ENCODE measurements at regions not wholly inside any gene's neighbourhood (a gene's known extent, or its start where the extent isn't known, plus 50 kb on each side); places are given as distances from the start of the nearest gene placed in this dataset.

GRCh38 chr6:159098636-159099106, 53.9 kb upstream of the TAGAP start:
- no peak overlapping the region for H2AFZ ChIP-seq (ENCODE audit: control insufficient read depth, low read length)
- H3K79me2 ChIP-seq (ENCODE audit: control insufficient read depth, insufficient read depth, low read length): no peaks in the 10 kb centered on the region
- H3K4me2 ChIP-seq (ENCODE audit: control insufficient read depth, extremely low read depth, insufficient read depth, low read depth, low read length): no peak overlapping the region
- no peaks in the 10 kb centered on the region for H4K20me1 ChIP-seq (ENCODE audit: control insufficient read depth, extremely low read depth, insufficient read depth, low read length)
- H3K4me1 ChIP-seq (ENCODE audit: control insufficient read depth, extremely low read depth, insufficient read depth, low read length): peaks cover under 1% of the 10 kb centered on the region
- dilution Hi-C loops (cut with MboI; ENCODE audit: extremely low pct_ligation_motif_present, low sequenced_read_pairs): no loop called here
- DNase-seq (ENCODE audit: low read depth, low spot score) (no peak), FAIRE-seq (no peak)
- no peak overlapping the region for H3K27ac ChIP-seq (ENCODE audit: control insufficient read depth, insufficient read depth, low read length)
- no peaks in the 10 kb centered on the region for H3K36me3 ChIP-seq (ENCODE audit: control insufficient read depth in 2 of 2, extremely low read depth in 1 of 2, insufficient read depth in 2 of 2, low read length in 2 of 2)
- H3K9me1 ChIP-seq (ENCODE audit: control insufficient read depth, extremely low read depth, insufficient read depth, low read length): no peaks in the 10 kb centered on the region
- TF ChIP-seq, protein P1, sequence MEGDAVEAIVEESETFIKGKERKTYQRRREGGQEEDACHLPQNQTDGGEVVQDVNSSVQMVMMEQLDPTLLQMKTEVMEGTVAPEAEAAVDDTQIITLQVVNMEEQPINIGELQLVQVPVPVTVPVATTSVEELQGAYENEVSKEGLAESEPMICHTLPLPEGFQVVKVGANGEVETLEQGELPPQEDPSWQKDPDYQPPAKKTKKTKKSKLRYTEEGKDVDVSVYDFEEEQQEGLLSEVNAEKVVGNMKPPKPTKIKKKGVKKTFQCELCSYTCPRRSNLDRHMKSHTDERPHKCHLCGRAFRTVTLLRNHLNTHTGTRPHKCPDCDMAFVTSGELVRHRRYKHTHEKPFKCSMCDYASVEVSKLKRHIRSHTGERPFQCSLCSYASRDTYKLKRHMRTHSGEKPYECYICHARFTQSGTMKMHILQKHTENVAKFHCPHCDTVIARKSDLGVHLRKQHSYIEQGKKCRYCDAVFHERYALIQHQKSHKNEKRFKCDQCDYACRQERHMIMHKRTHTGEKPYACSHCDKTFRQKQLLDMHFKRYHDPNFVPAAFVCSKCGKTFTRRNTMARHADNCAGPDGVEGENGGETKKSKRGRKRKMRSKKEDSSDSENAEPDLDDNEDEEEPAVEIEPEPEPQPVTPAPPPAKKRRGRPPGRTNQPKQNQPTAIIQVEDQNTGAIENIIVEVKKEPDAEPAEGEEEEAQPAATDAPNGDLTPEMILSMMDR (optimal IDR thresholded peaks at IDR 0.05 in 1 of 3, IDR thresholded peaks at IDR 0.05 in 1 of 3, conservative IDR thresholded peaks at IDR 0.05 in 1 of 3; ENCODE audit: extremely low read depth in 1 of 3, insufficient read depth in 2 of 3, low read length in 3 of 3): no peak
- no peak for TF ChIP-seq EZH2 (IDR thresholded peaks at IDR 0.05; ENCODE audit: low read length)
- no peaks in the 10 kb centered on the region for H3K9me3 ChIP-seq (ENCODE audit: control insufficient read depth, low read depth, low read length)
- H3K9ac ChIP-seq (ENCODE audit: control insufficient read depth, extremely low read depth, insufficient read depth, low read length): no peak overlapping the region
- H3K4me3 ChIP-seq (ENCODE audit: control insufficient read depth in 2 of 3, extremely low read depth in 1 of 3, insufficient read depth in 2 of 3, low read depth in 1 of 3, low read length in 3 of 3): no peak overlapping the region
- H3K27me3 ChIP-seq (ENCODE audit: control insufficient read depth, extremely low read depth, insufficient read depth, low read length): peaks cover 3% of the 10 kb centered on the region

- H3K9me3 ChIP-seq (ENCODE audit: control insufficient read depth, low read depth, low read length): no peaks in the 10 kb centered on the region
- no peaks in the 10 kb centered on the region for H3K79me2 ChIP-seq (ENCODE audit: control insufficient read depth, insufficient read depth, low read length)
- H3K27me3 ChIP-seq (ENCODE audit: control insufficient read depth, extremely low read depth, insufficient read depth, low read length): peaks cover 3% of the 10 kb centered on the region
- H3K9ac ChIP-seq (ENCODE audit: control insufficient read depth, extremely low read depth, insufficient read depth, low read length): no peak overlapping the region
- no peak overlapping the region for H3K4me3 ChIP-seq (ENCODE audit: control insufficient read depth in 2 of 3, extremely low read depth in 1 of 3, insufficient read depth in 2 of 3, low read depth in 1 of 3, low read length in 3 of 3)
- H3K4me1 ChIP-seq (ENCODE audit: control insufficient read depth, extremely low read depth, insufficient read depth, low read length): no peaks in the 10 kb centered on the region
- no peak overlapping the region for H3K4me2 ChIP-seq (ENCODE audit: control insufficient read depth, extremely low read depth, insufficient read depth, low read depth, low read length)
- H4K20me1 ChIP-seq (ENCODE audit: control insufficient read depth, extremely low read depth, insufficient read depth, low read length): no peaks in the 10 kb centered on the region
- no peak for TF ChIP-seq EZH2 (IDR thresholded peaks at IDR 0.05; ENCODE audit: low read length)
- TF ChIP-seq, protein P1 (optimal IDR thresholded peaks at IDR 0.05 in 1 of 3, IDR thresholded peaks at IDR 0.05 in 1 of 3, conservative IDR thresholded peaks at IDR 0.05 in 1 of 3; ENCODE audit: extremely low read depth in 1 of 3, insufficient read depth in 2 of 3, low read length in 3 of 3): no peak
- dilution Hi-C loops (cut with MboI; ENCODE audit: extremely low pct_ligation_motif_present, low sequenced_read_pairs): no loop called here
- no peak for DNase-seq (ENCODE audit: low read depth, low spot score)
- H3K27ac ChIP-seq (ENCODE audit: control insufficient read depth, insufficient read depth, low read length): no peak overlapping the region
- H2AFZ ChIP-seq (ENCODE audit: control insufficient read depth, low read length): no peak overlapping the region
- no peak for FAIRE-seq
- H3K9me1 ChIP-seq (ENCODE audit: control insufficient read depth, extremely low read depth, insufficient read depth, low read length): no peaks in the 10 kb centered on the region
- no peaks in the 10 kb centered on the region for H3K36me3 ChIP-seq (ENCODE audit: control insufficient read depth in 2 of 2, extremely low read depth in 1 of 2, insufficient read depth in 2 of 2, low read length in 2 of 2)
Measured at GRCh38 chr6:159097256-159097655, 52.5 kb upstream of the TAGAP start.

Measured in keratinocyte (primary cell).